AG09319 (cell line): ENCODE measurements at regions not wholly inside any gene's neighbourhood (a gene's known extent, or its start where the extent isn't known, plus 50 kb on each side); places are given as distances from the start of the nearest gene placed in this dataset.
"Not testable (repeated sequence)": the region's sequence is repeated elsewhere in the genome, so short reads cannot be mapped to it uniquely, and the experiment has no call there.

Experiments
- DNase-seq: peaks from one replicate; pipeline ENCODE4 v3.0.0-alpha.2; 2010; ENCODE audit warnings: low read depth; ENCODE audit errors: extremely low read depth
- TF ChIP-seq, protein P1 (sequence below): IDR thresholded peaks from 2 replicates; pipeline ENCODE4 v1.5.1; 2011; ENCODE audit warnings: low read depth, mild to moderate bottlenecking, inconsistent platforms, low read length, moderate library complexity

DNA sequence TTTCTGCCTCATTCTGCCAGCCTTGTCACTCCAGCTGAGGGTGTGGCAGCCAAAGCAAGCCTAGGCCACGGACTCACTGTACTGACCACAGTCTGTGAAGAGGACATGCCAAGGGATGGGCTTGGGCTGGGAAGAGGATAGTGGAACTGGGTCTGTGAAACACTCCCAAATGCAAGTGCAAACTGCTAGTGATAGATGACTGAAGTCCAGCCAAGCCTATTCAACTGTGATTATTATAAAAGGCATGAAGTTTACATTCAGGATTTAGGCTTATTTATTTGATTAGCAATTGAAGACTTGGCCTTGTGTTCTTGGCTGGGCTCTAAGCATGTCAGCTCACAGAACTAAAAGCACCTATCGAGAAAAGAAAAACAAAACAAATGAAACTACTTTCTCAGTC is 84.9 kb upstream of the UBE2E1 start:
- no peak for DNase-seq
- TF ChIP-seq, protein P1, sequence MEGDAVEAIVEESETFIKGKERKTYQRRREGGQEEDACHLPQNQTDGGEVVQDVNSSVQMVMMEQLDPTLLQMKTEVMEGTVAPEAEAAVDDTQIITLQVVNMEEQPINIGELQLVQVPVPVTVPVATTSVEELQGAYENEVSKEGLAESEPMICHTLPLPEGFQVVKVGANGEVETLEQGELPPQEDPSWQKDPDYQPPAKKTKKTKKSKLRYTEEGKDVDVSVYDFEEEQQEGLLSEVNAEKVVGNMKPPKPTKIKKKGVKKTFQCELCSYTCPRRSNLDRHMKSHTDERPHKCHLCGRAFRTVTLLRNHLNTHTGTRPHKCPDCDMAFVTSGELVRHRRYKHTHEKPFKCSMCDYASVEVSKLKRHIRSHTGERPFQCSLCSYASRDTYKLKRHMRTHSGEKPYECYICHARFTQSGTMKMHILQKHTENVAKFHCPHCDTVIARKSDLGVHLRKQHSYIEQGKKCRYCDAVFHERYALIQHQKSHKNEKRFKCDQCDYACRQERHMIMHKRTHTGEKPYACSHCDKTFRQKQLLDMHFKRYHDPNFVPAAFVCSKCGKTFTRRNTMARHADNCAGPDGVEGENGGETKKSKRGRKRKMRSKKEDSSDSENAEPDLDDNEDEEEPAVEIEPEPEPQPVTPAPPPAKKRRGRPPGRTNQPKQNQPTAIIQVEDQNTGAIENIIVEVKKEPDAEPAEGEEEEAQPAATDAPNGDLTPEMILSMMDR: no peak

DNA sequence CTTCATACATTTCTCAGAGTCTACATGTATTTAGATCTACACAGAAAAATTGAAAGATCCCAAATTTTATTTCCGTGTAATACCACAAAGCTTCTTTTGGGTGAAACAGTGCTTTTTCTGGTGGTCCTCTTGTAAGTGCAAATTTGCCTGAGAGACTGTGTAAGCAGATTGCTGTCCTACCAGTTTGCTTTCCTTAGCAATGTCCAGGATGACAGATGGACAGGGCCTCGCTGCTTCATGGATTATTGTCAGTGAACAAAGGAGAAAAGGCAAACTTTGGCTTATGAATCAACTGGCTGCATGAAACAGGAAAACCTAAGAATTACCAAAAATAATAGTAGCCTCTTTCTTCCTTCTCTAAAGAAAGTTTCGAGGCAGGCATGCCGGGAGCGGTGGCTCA is 82.6 kb upstream of the UBE2E1 start:
- no peak for DNase-seq

DNA sequence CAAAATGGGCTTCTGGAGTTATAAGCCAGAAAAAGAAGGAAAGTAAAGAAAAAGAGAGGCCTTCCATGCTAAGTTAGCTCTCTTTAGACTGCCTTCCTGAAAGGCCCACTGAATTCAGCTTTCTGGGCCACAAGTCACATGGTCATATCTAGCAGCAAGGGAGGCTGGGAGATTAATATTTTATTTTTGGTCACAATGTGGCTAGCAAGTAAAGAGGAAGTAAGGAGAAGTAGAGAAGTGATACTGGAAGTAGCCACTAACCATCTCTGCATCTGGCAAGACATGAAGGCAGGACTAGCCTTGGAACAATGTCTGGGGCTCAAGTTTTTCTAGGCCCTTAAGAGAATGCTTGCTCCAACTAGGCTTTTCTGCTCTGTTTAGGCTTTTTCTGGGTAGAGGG is 81.8 kb upstream of the UBE2E1 start:
- no peak for DNase-seq

More for the DNA sequence above, 82.6 kb upstream of the UBE2E1 start:
- TF ChIP-seq, protein P1: no peak

DNA sequence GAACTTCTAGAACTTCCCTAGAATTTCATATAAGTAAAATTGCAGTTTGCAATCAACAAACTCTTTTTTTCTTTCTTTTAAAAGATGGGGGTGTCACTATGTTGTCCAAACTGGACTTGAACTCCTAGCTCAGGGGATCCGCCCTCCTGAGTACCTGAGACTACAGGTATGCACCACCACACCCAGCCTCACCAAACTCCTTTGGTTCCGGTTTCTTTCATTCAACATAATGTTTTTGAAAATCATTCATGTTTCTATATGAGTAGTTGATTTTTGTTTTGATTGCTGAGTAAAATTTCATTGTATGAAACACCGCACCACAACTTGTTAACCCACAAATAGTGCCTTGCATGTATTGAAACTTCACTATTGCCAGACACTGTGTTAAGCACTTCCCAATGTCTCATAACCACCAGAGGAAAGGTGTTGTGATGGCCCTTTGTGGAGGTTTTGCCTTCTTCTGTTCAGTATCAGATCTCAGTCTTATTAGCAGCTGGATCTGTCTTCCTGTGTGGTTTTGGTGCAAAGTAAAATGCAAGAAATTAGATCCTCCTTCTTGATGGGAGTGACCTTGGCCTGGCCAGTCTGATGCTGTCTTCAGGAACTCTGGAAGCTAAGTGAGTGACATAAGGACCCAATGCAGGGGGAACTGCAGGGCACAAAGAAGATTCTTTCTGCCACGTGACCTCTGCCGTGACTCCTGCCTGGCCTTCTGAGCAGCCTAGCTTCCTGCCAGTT is 78.8 kb upstream of the UBE2E1 start:
- no peak for DNase-seq
- TF ChIP-seq, protein P1: no peak

More for the DNA sequence above, 81.8 kb upstream of the UBE2E1 start:
- TF ChIP-seq, protein P1: no peak

DNA sequence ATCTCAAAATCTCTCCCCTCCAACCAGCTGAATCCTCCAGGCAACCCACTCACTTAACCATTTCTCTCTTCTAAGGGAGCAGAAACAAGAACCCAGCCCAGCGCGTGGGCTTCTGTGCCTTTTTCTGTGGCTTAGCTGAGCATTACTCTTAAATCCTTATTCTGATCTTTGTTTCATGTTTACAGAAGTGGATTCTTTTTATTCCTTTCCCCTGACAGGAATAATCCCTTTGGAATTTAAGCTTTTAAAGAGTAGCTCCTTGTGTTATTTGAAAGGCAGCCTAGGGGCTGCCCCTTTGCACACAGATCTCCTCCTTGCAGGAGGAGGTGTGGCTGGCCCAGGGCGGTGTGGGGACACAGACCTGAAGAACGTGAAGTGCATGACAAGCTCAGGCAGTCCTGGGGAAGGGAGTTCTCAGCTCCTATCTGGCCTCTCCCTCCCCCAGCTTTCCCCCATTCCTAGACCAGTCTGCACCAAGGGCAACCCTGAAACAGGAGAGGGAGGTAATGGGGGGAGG is 77.1 kb upstream of the UBE2E1 start:
- TF ChIP-seq, protein P1: no peak

DNA sequence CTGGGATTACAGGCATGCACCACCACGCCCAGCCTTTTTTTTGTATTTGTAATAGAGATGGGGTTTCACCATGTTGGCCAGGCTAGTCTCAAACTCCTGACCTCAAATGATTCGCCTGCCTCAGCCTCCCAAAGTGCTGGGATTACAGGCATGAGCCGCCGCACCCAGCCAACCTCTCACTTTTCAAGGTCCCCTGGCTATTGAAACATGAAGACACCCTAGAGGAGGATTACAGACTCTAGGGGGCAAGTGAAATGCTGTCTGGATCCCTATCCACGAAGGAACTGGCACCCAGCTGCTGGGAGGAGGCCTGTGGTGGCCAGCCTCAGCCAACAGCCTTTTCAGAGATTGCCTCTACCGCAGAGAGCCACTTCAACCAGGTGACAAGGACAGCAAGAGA is 76.4 kb upstream of the UBE2E1 start:
- not testable (repeated sequence) for DNase-seq

More for the DNA sequence above, 77.1 kb upstream of the UBE2E1 start:
- DNase-seq: no peak

DNA sequence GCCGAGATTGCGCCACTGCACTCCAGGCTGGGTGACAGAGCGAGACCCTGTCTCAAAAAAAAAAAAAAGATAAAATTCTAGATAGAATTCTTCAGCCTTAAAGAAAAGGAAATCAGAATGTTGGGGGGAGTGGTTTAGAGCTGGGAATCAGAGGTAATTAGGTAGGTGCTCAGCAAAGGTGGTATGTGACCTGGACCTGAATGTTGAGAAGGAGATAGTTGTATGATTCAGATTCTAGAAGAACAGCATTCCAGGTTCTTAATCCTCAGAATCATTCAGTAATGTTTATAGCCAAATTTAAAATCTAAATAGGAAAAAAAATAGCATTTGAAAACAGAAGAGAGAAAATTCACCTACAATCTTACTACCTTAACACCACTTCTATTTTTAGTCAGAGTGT is 71.3 kb upstream of the UBE2E1 start:
- no peak for DNase-seq
- TF ChIP-seq, protein P1: no peak

DNA sequence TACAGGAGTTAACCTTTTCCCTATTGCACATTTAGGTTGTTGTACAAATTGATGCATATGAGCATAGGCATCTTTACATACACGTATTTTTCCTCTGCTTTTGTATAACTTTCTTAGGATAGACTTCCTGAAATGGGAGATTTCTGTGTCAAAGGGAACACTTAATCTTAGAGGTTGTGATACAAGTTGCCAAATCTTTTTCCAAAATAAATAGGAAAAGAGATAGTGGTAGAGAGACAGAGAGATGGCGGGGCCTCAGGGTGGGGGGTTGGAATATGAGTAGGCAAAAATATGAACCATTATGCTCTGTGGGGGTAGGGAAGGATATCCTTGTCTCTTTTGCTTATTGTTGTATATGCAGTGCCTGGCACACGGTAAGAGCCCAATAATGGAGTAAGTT is 70.7 kb upstream of the UBE2E1 start:
- DNase-seq: no peak
- TF ChIP-seq, protein P1: no peak
